ENCODE measurements at regions not wholly inside any gene's neighbourhood (a gene's known extent, or its start where the extent isn't known, plus 50 kb on each side); places are given as distances from the start of the nearest gene placed in this dataset.

DNA sequence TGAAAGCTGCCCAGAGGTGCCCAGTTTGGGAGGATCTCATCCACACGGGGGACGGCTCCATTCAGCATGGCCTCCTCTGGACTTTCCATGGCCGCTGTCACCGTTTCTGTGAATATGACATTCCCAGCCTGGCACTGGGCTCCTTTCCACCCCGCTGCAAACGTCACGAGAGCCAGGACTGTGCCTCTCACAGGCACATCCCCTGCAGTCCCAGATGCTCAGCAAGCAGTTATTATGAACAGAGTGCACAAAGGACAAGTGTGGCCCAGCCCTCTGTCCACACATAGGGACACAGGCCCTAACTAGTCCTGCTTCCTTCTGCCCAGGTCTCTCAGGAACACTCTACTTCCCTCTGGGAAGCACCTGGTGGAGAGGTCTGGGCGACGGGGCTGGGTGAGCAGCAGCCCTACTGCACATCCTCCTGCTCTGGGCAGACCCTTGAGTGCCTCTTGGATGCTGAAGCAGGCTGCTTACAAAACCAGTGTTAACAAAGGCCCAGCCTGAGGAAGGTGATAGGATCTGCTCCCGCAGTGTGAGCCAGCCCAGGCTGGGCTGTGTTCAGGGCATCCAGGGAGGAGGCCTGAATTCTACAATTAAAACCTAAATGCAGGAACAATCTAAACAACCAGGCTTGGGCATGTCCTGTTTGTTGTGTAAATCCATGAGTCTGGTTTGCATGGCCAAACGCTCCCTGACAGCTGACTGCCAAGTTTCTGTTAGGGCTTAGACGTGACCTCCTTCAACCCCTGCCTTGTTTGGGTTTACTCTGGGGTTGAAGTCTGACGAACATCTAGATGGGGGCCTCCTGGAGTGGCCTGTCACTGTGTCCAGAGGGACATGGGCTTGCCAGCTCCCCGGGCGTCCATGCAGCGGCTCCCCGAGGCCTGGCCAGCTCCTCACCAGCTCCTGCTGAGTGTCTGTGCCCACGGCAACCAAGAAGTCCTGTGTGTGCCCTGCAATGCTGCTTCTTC, 269.8 kb downstream of the GADD45G start:
- intact Hi-C loops (cut with micrococcal nuclease; ENCODE audit: unreplicated experiment): no loop called here
- CTCF ChIA-PET: no interaction called here
- Histone ChIP-seq H3K27me3 (replicated peaks in 1 of 2; ENCODE audit: control insufficient read depth in 2 of 2, insufficient read depth in 2 of 2, low read length in 1 of 2) (peaks cover 2 to 3% of the 10 kb centered on the region in 2 experiments; a peak in 3 of 4 replicates), H3K9me3 (replicated peaks; ENCODE audit: control insufficient read depth, insufficient read depth, low read length) (no peaks in the 10 kb centered on the region), H3K4me1 (ENCODE audit: control insufficient read depth, insufficient read depth, low read length) (no peaks in the 10 kb centered on the region), H2AFZ (ENCODE audit: control insufficient read depth, low read depth, low read length) (no peak overlapping the region), H3K27ac (ENCODE audit: control insufficient read depth, insufficient read depth) (no peak overlapping the region), H4K20me1 (ENCODE audit: control insufficient read depth, insufficient read depth) (no peaks in the 10 kb centered on the region), H3K79me2 (ENCODE audit: control insufficient read depth, insufficient read depth, low read length) (no peaks in the 10 kb centered on the region), H3K4me3 (no peak overlapping the region), H3K9ac (ENCODE audit: control insufficient read depth, insufficient read depth, low read length) (no peak overlapping the region), H3K4me2 (ENCODE audit: control insufficient read depth, insufficient read depth) (no peak overlapping the region), H3K36me3 (ENCODE audit: control insufficient read depth in 2 of 2, insufficient read depth in 2 of 2, low read length in 1 of 2) (no peaks in the 10 kb centered on the region)
- no peak for FAIRE-seq
- DNase-seq (ENCODE audit: low read depth, low spot score): no peak
- SMC1A ChIA-PET (ENCODE audit: uncharacterized antibody, unreplicated experiment): interaction anchor here (0.6 to 0.8 kb wide), 2 partner anchors 40 to 48 kb away, joined by 3 to 4 read pairs; no protein-coding TSS in a partner anchor
- in situ Hi-C loops (cut with MboI): no loop called here
- RAD21 ChIA-PET (ENCODE audit: unreplicated experiment): interaction anchor here (1.2 kb wide), 1 partner anchor 272 kb away, joined by 3 read pairs; no protein-coding TSS in a partner anchor
- POLR2A ChIA-PET: no interaction called here
- TF ChIP-seq POLR2AphosphoS2 (IDR thresholded peaks at IDR 0.05; ENCODE audit: low read depth, low read length) (no peak), TCF12 (IDR thresholded peaks at IDR 0.05; ENCODE audit: low read depth, low read length) (no peak), MYC (IDR thresholded peaks at IDR 0.05; ENCODE audit: insufficient read depth, insufficient read length, insufficient replicate concordance, low read length, severe bottlenecking) (no peak), NFXL1 (IDR thresholded peaks at IDR 0.05; ENCODE audit: borderline replicate concordance) (no peak), HDAC2 (IDR thresholded peaks at IDR 0.05) (no peak), PML (IDR thresholded peaks at IDR 0.05; ENCODE audit: low read length) (no peak), TCF7 (IDR thresholded peaks at IDR 0.05; ENCODE audit: borderline replicate concordance) (no peak), ATF2 (IDR thresholded peaks at IDR 0.05; ENCODE audit: low read length) (no peak), MTA3 (IDR thresholded peaks at IDR 0.05; ENCODE audit: borderline replicate concordance, low read length) (no peak), BACH1 (IDR thresholded peaks at IDR 0.05; ENCODE audit: borderline replicate concordance) (no peak), HDAC6 (IDR thresholded peaks at IDR 0.05; ENCODE audit: unreplicated experiment) (no peak), NFYA (IDR thresholded peaks at IDR 0.05; ENCODE audit: borderline replicate concordance, low read depth, low read length) (no peak), STAT3 (IDR thresholded peaks at IDR 0.05; ENCODE audit: low read depth, low read length) (no peak), SP1 (IDR thresholded peaks at IDR 0.05; ENCODE audit: low read depth, low read length) (no peak), MTA2 (IDR thresholded peaks at IDR 0.05; ENCODE audit: low read depth) (no peak)
- TF ChIP-seq, protein P1, sequence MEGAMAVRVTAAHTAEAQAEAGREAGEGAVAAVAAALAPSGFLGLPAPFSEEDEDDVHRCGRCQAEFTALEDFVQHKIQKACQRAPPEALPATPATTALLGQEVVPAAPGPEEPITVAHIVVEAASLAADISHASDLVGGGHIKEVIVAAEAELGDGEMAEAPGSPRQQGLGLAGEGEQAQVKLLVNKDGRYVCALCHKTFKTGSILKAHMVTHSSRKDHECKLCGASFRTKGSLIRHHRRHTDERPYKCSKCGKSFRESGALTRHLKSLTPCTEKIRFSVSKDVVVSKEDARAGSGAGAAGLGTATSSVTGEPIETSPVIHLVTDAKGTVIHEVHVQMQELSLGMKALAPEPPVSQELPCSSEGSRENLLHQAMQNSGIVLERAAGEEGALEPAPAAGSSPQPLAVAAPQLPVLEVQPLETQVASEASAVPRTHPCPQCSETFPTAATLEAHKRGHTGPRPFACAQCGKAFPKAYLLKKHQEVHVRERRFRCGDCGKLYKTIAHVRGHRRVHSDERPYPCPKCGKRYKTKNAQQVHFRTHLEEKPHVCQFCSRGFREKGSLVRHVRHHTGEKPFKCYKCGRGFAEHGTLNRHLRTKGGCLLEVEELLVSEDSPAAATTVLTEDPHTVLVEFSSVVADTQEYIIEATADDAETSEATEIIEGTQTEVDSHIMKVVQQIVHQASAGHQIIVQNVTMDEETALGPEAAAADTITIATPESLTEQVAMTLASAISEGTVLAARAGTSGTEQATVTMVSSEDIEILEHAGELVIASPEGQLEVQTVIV (IDR thresholded peaks at IDR 0.05; ENCODE audit: borderline replicate concordance, partially characterized antibody): no peak
- no TSS peak for BruUV-seq (replicated peaks)
- ATAC-seq: no peak
- WGBS (ENCODE audit: insufficient coverage, insufficient replicate concordance, low lambda C conversion rate, missing lambda C conversion rate): 26% methylated on average over 18 of the region's 18 CpGs
